Adipocyte (in vitro differentiated cells): ENCODE measurements at regions not wholly inside any gene's neighbourhood (a gene's known extent, or its start where the extent isn't known, plus 50 kb on each side); places are given as distances from the start of the nearest gene placed in this dataset.

ENCODE experiments used
- DNase-seq: peaks from one replicate; pipeline ENCODE4 v3.0.0-alpha.2; 2015; ENCODE audit warnings: low read depth
- H3K27me3 ChIP-seq: replicated peaks from 2 replicates; pipeline ENCODE4 v1.7.0; 2013; ENCODE audit warnings: mild to moderate bottlenecking, low read length, moderate library complexity; ENCODE audit not compliant: control insufficient read depth, insufficient read depth
- H3K36me3 ChIP-seq: 2 replicates; pipeline ENCODE4 v1.7.0; 2013; ENCODE audit warnings: low read length, mild to moderate bottlenecking, moderate library complexity; ENCODE audit not compliant: control insufficient read depth, insufficient read depth, severe bottlenecking
- H3K4me1 ChIP-seq: 2 replicates; pipeline ENCODE4 v1.7.0; 2013; ENCODE audit warnings: mild to moderate bottlenecking, low read length, moderate library complexity; ENCODE audit not compliant: control insufficient read depth, insufficient read depth
- H3K4me3 ChIP-seq: 2 replicates; pipeline ENCODE4 v1.7.0; 2013; ENCODE audit warnings: mild to moderate bottlenecking, low read length, moderate library complexity
- H3K9ac ChIP-seq: 2 replicates; pipeline ENCODE4 v1.7.0; 2013; ENCODE audit warnings: mild to moderate bottlenecking, low read length, moderate library complexity
- H3K9me3 ChIP-seq: 2 replicates; pipeline ENCODE4 v1.7.0; 2013; ENCODE audit warnings: mild to moderate bottlenecking, low read length, moderate library complexity; ENCODE audit not compliant: control insufficient read depth

DNA sequence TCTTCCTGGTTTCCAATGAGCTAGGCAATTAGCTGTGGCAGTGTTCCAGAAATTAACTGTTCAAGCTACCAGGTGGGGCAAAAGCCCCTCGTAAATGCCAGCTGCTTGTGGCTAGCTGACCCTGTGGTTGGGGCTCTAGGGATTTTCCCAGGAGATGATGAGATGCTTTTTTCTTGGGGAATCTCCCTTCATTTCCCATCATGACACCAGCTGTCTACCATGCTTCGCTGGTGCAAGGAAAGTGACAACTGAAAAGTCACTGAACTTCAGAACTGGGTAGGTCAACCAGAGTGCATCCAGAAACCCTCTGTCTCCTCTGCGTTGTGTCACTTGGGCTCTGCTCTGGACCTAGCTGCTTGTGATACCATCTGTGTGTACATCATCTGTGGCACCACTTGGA lies 386.5 kb upstream of the DCC start:
- Histone ChIP-seq H3K4me3 (no peak overlapping the region), H3K9me3 (no peaks in the 10 kb centered on the region), H3K4me1 (no peaks in the 10 kb centered on the region), H3K9ac (no peak overlapping the region), H3K36me3 (no peaks in the 10 kb centered on the region), H3K27me3 (no peaks in the 10 kb centered on the region)
- DNase-seq = no peak

- Histone ChIP-seq H3K4me1 (no peaks in the 10 kb centered on the region), H3K36me3 (no peaks in the 10 kb centered on the region), H3K9ac (no peak overlapping the region), H3K4me3 (no peak overlapping the region), H3K9me3 (peaks cover 3% of the 10 kb centered on the region), H3K27me3 (no peaks in the 10 kb centered on the region)
- DNase-seq = no peak
Measured at GRCh38 chr18:51955136-51955535, 384.9 kb upstream of the DCC start.

- DNase-seq = no peak
- Histone ChIP-seq H3K9me3 (peaks cover 3% of the 10 kb centered on the region), H3K27me3 (no peaks in the 10 kb centered on the region), H3K36me3 (no peaks in the 10 kb centered on the region), H3K4me1 (no peaks in the 10 kb centered on the region), H3K9ac (no peak overlapping the region), H3K4me3 (no peak overlapping the region)
Measured at GRCh38 chr18:51957001-51957400, 383.0 kb upstream of the DCC start.

DNA sequence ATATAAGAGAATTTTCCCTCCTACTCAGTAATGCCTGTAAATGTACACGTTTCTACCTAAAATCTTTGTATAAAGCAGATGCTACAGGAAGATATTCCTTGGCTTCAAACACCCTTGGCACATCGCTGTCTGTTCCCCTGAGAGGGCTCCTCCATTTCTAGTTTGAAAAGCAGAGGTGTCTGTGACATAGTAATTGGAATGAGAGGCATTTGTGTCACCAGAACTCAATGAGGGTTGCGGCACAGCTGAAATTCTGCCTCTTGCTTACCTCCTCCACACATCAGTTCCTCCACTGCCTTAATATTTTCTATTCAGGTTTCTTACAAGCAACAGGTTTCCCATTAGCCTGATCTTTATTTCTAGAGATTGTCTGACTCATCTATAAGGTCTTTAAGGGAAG lies 359.9 kb upstream of the DCC start:
- H3K36me3 ChIP-seq = no peaks in the 10 kb centered on the region

DNA sequence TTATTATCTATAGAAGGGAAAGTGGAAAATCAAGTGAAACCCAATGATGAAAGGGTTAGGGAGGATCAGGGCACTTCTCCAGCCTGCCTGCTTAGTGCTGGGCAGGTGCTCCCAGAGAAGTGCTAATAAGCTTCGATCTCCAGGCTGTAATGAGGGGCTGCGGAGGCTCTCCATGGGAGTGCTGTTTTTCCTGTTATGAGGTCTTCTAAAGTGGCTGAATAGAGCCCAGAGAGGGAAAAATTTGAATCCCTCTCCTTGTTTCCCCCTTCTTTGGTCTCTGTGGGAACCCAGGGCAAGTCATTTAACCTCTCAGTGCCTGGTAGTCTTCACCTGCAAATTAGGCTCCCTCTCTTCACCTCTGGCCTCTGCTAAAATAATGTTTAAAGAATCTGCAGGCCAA lies 351.7 kb upstream of the DCC start:
- H3K27me3 ChIP-seq = no peaks in the 10 kb centered on the region
- no peaks in the 10 kb centered on the region for H3K4me1 ChIP-seq
- DNase-seq = no peak
- H3K4me3 ChIP-seq = no peak overlapping the region
- no peak overlapping the region for H3K9ac ChIP-seq
- H3K9me3 ChIP-seq = no peaks in the 10 kb centered on the region
- no peaks in the 10 kb centered on the region for H3K36me3 ChIP-seq

More for the DNA sequence above, 359.9 kb upstream of the DCC start:
- no peak overlapping the region for H3K4me3 ChIP-seq
- no peak overlapping the region for H3K9ac ChIP-seq
- no peak for DNase-seq
- no peaks in the 10 kb centered on the region for H3K27me3 ChIP-seq
- no peaks in the 10 kb centered on the region for H3K9me3 ChIP-seq
- H3K4me1 ChIP-seq = no peaks in the 10 kb centered on the region

DNA sequence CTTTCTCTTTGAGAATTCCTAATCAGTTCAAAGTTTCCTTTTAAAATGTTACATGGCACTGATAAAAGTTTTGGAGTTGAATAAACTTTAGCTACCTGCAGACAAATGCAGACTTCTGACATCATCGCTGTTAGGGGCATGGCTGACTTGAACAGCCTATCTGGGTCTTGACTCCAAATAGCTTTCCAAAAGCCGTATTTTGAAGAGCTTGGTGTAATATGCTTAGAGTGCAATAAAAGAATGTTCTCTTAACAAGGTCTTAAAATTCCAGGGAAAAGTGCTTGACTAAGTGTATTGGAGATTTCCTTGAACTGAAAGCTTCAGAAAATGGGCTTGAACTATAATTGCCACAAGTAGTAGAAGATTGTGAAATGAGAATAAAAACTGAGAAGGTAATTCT lies 342.9 kb upstream of the DCC start:
- H3K27me3 ChIP-seq = no peaks in the 10 kb centered on the region
- no peak for DNase-seq
- no peaks in the 10 kb centered on the region for H3K36me3 ChIP-seq
- no peaks in the 10 kb centered on the region for H3K4me1 ChIP-seq
- no peak overlapping the region for H3K9ac ChIP-seq
- no peaks in the 10 kb centered on the region for H3K9me3 ChIP-seq
- H3K4me3 ChIP-seq = no peak overlapping the region

DNA sequence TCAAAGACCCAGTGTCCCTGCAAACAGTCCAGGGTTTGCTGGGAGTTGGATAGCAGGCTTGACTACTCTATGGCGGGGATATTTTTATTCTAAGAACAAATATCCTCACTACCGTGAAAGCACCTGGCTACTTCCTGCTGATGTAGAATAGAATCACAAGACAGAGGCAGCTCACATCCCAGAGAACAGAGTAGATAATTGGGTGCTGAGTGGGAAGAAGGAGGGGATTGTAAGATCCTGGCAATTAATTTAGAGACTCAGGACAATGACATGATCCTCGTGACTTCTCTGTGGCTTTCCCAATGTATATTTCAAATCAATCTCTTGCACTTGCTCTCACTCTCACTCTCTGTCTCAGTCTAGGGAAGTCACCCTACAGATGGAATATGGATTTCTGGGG lies 341.9 kb upstream of the DCC start:
- Histone ChIP-seq H3K9ac (no peak overlapping the region), H3K36me3 (no peaks in the 10 kb centered on the region), H3K27me3 (no peaks in the 10 kb centered on the region), H3K4me3 (no peak overlapping the region), H3K4me1 (no peaks in the 10 kb centered on the region), H3K9me3 (no peaks in the 10 kb centered on the region)
- DNase-seq = no peak

DNA sequence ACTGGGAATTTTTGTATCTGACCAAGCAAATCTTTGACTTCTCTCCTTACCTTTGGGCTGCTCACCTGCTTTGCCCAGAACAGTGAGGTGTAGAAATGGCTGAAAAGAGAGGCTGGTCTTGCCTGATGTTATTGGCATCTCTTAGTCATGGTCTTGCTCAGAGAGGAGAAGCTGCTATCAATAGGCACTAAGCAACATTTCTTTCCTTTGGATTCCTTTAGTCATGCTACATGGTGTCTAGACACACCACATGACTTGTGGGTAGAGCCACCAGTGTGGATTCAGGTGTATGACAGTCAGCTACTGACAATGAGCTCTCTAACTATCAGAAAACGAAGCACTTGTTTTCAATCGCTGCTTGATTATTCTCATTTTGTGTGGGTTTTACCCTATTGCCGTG lies 341.3 kb upstream of the DCC start:
- no peak overlapping the region for H3K9ac ChIP-seq
- no peaks in the 10 kb centered on the region for H3K27me3 ChIP-seq
- no peak for DNase-seq
- no peaks in the 10 kb centered on the region for H3K36me3 ChIP-seq
- H3K9me3 ChIP-seq = no peaks in the 10 kb centered on the region
- H3K4me3 ChIP-seq = no peak overlapping the region
- no peaks in the 10 kb centered on the region for H3K4me1 ChIP-seq

DNA sequence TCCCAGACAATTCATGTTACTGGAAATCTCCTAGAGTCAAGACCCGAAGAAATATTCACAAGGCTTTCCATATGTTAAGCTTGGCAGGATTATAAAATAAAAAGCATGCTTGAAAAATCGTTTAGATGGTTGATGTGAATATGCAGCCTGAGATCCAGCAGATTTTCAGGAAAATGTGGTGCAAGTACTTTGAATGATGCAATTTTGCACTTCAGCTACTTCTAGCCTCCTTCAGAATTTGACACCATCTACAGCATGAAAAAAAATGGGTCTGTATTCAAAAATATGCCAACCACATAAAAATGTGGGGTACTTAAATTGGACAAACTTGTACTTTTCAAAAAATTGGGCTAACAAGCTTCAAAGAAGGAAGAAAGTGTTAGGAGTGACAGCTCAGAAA lies 340.6 kb upstream of the DCC start:
- DNase-seq = no peak
- no peaks in the 10 kb centered on the region for H3K27me3 ChIP-seq

DNA sequence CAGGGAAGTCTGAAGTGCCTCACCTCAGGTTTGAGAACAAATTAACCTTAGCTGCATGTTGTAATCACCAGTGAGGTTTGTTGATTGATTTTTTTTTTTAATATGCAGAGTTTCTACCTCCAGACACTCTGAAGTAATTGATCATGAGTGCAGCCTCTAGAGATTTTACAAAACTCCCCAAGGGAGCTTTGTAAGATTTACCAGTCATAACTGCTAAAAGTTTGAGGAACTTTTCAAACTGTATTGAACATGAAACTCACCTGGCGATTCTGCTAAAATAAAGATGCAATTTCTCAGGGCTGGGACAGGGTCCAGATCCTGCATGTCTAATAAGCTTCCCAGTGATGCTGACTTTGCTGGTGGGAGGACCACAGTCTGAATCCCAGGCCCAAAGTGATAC lies 339.6 kb upstream of the DCC start:
- no peak for DNase-seq

More for the DNA sequence above, 340.6 kb upstream of the DCC start:
- H3K4me1 ChIP-seq = no peaks in the 10 kb centered on the region
- no peak overlapping the region for H3K4me3 ChIP-seq
- no peaks in the 10 kb centered on the region for H3K9me3 ChIP-seq
- H3K9ac ChIP-seq = no peak overlapping the region
- H3K36me3 ChIP-seq = no peaks in the 10 kb centered on the region

DNA sequence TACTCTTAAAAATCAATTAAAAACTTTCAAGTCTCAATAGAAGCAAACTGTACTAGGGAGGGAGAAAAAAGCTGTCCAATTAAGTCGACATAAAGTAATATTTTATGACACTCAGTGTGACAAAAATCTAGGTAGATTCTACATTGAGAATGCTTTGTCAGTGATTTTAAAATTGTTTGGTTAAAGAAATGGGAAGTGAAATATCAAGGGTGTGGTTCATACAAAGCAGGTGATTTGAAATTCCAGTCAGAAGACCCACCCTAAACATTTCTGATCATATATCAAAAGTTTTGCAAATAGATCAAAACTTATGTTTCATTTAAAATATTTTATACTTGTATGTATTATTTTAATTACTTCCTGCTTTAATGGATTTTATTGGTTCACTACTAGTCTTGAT lies 338.9 kb upstream of the DCC start:
- H3K4me3 ChIP-seq = no peak overlapping the region
- no peaks in the 10 kb centered on the region for H3K4me1 ChIP-seq
- no peaks in the 10 kb centered on the region for H3K36me3 ChIP-seq
- H3K9ac ChIP-seq = no peak overlapping the region
- DNase-seq = no peak
- H3K9me3 ChIP-seq = no peaks in the 10 kb centered on the region
- H3K27me3 ChIP-seq = no peaks in the 10 kb centered on the region

More for the DNA sequence above, 339.6 kb upstream of the DCC start:
- no peaks in the 10 kb centered on the region for H3K9me3 ChIP-seq
- no peaks in the 10 kb centered on the region for H3K4me1 ChIP-seq
- no peaks in the 10 kb centered on the region for H3K36me3 ChIP-seq
- H3K27me3 ChIP-seq = no peaks in the 10 kb centered on the region
- H3K9ac ChIP-seq = no peak overlapping the region
- no peak overlapping the region for H3K4me3 ChIP-seq

DNA sequence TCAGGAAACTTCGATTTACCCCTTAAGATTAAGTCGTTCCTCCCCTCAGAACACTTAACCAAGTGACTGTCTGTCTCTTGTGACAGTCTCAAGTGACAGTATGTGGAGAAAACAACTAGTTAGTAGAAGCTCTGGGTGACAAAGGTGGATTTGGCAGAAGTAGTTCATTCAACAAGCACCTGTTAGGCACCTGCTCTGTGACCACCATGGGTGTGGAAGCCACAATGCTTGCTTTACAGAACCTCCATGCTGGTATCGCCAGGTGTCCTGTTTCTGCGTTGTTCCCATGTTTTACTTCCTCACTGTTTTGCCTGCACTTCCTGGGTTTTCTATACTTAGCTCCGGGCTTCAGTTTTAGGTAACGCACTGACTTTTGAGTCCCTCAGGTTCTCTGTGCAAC lies 337.4 kb upstream of the DCC start:
- no peaks in the 10 kb centered on the region for H3K9me3 ChIP-seq
- no peak overlapping the region for H3K9ac ChIP-seq
- no peak overlapping the region for H3K4me3 ChIP-seq
- H3K27me3 ChIP-seq = no peaks in the 10 kb centered on the region
- H3K36me3 ChIP-seq = no peaks in the 10 kb centered on the region
- DNase-seq = no peak
- no peaks in the 10 kb centered on the region for H3K4me1 ChIP-seq
